IPS DF 4.7 (cell line): ENCODE measurements at regions not wholly inside any gene's neighbourhood (a gene's known extent, or its start where the extent isn't known, plus 50 kb on each side); places are given as distances from the start of the nearest gene placed in this dataset.

Source experiments
- DNase-seq: peaks from one replicate; pipeline ENCODE4 v3.0.0-alpha.2; 2013; ENCODE audit warnings: low spot score; ENCODE audit errors: extremely low read depth

- no peak for DNase-seq
These were observed 272.7 kb upstream of the C2CD4B start for GRCh38 chr15:62437753-62438152.

DNA sequence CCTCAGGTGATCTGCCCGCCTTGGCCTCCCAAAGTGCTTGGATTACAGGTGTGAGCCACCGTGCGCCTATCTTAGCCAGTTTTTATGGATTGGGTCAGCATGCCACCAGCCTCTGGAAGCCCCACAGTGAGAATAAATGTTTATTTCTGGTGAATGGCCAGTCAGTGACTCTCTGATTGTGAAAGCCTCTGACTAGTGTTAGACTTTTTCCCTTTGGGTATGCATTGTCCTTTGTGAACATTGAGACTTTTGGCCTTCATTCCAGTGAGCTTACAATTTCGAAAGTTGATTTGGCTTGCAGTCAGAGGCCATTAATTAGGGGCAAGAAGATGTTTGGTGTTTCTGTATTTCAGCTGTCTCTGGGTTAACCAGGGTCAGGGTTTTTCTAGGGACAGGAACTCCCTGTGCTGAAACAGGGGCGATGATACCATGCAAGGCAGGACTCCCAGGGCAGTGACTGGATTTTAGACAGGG, 274.5 kb upstream of the C2CD4B start:
- DNase-seq = no peak

DNA sequence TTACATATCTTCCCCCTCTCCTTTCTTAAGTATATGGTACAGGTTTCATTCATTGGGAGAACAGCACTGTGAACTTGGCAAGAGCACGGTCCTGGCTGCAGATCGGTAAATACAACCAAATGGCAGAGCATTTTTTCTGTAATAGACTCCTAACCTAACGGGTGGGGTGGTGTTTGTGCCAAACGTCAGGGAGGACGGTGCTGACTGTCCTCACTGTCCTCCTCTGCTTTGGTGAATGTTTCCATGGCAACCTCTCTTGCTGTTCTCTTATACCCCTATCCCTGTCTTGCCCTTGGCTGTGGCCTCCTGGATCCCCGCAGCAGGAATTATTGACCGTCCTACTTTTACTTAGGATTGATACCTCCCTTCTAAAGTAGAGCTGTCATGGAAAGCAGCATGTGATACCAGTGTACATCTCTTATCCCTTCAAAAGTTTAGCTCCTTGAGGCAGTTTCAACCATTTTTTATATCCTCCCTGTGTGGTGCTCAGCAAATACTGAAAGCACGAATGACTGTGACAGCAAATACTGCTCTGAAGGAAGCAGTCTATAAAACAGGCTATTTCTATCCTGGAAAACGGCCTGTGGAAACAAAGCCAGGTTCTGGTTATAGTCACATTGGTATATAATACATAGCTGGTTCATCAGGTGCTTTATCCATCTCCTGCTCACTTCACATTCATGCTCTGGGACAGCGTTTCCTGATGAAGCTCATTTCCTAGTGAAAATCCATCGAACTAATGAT, 275.4 kb upstream of the C2CD4B start:
- DNase-seq = no peak

- no peak for DNase-seq
These were observed 279.3 kb upstream of the C2CD4B start for GRCh38 chr15:62444104-62445022.

- no peak for DNase-seq
These were observed 280.2 kb upstream of the C2CD4B start for GRCh38 chr15:62445244-62445643.

- no peak for DNase-seq
These were observed 281.9 kb upstream of the C2CD4B start for GRCh38 chr15:62446984-62447383.

DNA sequence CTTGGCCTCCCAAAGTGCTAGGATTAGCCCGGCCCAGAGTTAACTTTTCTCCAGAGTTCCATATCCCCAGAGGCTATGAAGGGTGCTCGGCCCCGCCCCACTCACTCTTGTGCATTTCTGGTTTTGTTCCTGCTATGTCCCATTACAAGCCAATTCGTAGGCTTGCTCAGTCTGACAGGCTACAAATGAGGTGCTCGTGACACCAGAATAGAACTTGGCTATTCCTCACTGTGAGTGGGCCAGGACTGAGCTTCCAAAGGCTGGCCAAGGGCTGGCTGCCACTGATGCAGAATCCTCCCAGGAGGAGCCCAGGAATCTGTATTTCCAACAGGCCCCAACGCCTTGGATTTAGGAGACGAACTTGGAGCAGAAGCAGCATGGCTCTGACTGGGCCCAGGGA, 282.7 kb upstream of the C2CD4B start:
- no peak for DNase-seq

GRCh38 chr15:62449638-62450037, 284.6 kb upstream of the C2CD4B start:
- no peak for DNase-seq

DNA sequence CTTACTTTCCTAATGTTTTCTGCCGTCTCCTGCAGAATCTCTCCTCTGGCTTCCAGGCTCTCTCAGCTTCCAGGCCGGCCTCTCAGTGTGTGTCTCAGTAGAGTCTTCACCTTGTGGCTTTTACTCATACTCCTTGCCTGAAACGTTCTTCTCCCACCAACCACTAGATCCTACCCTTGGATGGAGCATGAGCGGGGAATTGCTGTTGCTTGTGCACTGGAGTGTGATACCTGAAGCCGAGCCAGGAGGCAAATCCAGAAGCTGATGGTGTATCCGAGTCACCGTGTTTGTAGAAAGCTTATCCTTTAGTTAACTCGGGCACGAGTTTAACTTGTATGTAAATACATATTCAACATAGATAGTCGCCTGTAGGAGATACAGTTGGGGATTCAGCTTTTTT, 285.0 kb upstream of the C2CD4B start:
- no peak for DNase-seq

DNA sequence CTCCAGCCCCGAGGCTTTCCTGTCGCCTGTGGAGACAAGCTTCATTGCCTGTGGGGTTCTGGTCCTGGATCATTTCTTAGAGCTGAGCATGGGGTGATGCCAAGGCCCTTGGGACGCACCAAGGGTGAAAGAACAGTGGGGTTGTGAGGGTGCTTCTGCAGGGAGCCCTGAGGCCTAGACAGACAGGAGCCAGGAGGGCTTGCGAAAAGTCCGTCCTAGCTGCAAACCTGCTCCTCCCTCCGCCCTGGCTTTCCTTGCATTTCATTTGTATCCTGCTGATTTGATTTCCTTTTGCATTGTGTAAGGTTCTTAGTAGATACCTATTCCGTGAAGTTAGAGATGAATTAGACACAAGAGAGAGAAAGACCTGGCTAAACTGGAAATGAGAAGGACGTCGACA, 286.9 kb upstream of the C2CD4B start:
- no peak for DNase-seq

GRCh38 chr15:62452667-62453066, 287.6 kb upstream of the C2CD4B start:
- DNase-seq = no peak

- DNase-seq = no peak
These were observed 288.3 kb upstream of the C2CD4B start for GRCh38 chr15:62453375-62453774.

DNA sequence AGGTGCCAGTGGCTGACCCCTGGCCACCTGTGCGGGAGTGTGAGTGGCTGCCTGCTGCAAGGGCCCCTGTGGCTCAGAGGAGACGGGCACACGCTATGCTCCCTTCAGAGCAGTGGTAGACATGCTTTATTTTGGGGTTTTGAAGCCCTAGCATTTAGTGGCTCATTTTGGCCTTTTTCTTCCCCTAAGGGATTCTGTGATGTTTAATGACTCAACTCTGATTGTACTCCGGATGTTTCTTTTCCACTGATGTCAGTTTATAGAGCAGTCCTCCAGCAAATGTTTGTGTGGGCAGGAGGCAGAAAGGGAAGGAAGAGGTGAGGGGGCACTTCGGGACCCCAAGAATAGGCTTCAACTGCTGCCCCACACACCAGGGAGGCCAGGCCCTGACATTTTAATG, 288.9 kb upstream of the C2CD4B start:
- DNase-seq = no peak

DNA sequence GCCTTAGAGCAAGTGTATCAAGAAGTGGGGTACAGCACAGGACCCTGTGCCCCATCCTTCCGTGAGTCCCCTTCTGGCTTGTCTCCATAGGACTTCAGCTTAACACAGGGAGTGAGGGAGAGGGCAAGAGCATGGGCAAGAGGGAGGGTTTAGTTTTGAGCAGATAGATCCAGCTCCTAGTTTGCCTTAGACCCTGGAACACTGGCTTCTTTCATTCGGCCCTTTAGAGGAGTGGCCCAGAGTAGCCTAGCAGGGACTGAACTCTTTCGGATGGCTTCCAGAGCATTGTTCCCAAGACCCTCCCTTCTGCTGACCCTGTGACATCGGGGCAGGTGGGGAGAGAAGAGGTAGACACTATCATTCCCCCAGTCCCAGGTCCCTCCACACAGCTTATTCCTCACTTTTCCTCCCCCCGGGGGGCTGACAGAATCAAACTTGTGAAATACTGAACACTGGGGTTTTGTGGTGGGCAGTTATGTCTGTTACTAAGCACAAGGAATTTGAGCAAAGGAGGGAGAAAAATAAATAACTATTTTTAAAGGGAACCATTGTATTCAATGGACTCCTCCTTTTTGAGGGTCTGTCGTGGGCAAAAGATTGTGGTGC, 289.6 kb upstream of the C2CD4B start:
- DNase-seq = no peak

GRCh38 chr15:62455441-62455921, 290.4 kb upstream of the C2CD4B start:
- no peak for DNase-seq

- no peak for DNase-seq
These were observed 291.2 kb upstream of the C2CD4B start for GRCh38 chr15:62456011-62456920.

DNA sequence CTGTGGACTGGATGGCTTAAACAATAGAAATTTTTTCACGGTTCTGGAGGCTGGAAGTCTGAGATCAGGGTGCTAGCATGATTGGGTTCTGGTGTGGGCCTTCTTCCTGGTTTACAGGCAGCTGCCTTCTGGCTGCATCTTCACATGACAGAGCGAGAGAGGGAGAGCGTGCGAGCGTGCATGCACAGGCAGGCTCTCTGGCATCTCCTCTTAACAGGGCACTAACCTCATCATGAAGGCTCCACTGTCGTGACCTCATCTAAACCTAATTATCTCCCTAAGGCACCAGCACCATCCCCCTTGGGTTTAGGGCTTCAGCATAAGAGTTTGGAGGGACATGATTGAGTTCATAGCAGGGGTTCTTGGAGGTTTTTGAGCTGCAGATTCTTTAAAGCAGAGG, 292.0 kb upstream of the C2CD4B start:
- no peak for DNase-seq

DNA sequence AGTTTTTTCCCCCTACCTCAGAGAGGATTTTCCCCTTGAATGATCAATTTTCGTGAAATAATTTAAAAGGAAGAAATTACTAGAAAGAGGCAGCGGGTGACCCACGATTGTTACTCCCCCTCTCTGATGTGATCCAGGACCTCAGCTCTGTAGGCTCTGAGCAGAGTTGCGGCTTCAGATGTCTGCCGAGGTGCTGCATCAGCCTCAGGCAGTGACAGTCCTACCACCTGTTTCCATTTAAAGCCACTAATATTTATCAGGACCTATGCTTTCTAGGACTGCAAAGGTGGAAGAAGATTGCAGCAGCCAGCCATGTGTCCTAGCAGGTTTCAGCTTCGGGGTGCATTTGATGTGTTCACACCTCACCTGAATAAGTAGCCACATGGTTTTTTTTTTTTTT, 294.8 kb upstream of the C2CD4B start:
- DNase-seq = no peak

GRCh38 chr15:62462268-62462667, 297.2 kb upstream of the C2CD4B start:
- no peak for DNase-seq

DNA sequence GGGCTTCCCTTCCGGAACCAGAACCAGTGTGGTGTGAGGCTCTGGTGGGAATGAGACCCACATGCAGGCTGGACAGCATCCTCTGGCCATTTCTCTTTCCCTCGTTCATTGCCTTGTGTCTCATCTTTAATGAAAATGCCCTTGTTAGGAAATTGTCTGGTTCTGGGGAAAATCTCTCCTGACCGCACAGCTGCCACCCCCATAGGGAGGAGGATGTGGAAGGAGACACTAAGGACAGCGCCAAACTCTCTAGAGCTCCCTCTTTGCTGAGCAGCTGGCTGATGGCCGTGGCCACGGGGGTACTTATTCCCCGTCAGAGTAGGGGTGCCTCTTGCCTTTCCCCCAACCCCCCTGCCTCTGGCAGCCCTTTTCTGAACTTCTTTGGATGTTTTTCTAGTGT, 297.6 kb upstream of the C2CD4B start:
- DNase-seq = no peak

GRCh38 chr15:62464705-62465104, 299.6 kb upstream of the C2CD4B start:
- no peak for DNase-seq
